HUDEP-2 (cell line): ENCODE measurements at regions not wholly inside any gene's neighbourhood (a gene's known extent, or its start where the extent isn't known, plus 50 kb on each side); places are given as distances from the start of the nearest gene placed in this dataset.
"Not testable (repeated sequence)": the region's sequence is repeated elsewhere in the genome, so short reads cannot be mapped to it uniquely, and the experiment has no call there.

Source experiments
- DNase-seq, 76 experiments: peaks; one replicate each; lab custom pipeline; 2025; ENCODE audit not compliant: unreplicated experiment in 76 of 76; lab: John Stamatoyannopoulos, UW

GRCh38 chr10:28481346-28481745 lies 51.6 kb upstream of the WAC start:
- not testable (repeated sequence) for DNase-seq

GRCh38 chr10:28481968-28482367 lies 51.0 kb upstream of the WAC start:
- DNase-seq: no peak
